ENCODE measurements at regions not wholly inside any gene's neighbourhood (a gene's known extent, or its start where the extent isn't known, plus 50 kb on each side); places are given as distances from the start of the nearest gene placed in this dataset.

GRCh38 chr11:28675183-28675582 lies 567.0 kb downstream of the METTL15 start:
- no peak for DNase-seq (ENCODE audit: low spot score)

GRCh38 chr11:28674433-28675103 lies 566.4 kb downstream of the METTL15 start:
- peak; percentile 71 for DNase-seq (ENCODE audit: low spot score)

GRCh38 chr11:28673691-28674432 lies 565.7 kb downstream of the METTL15 start:
- peak; percentile 59 for DNase-seq (ENCODE audit: low spot score)

- no peak for DNase-seq (ENCODE audit: low spot score)
Measured at GRCh38 chr11:28671274-28671673, 563.1 kb downstream of the METTL15 start.

- peak; percentile 22 for DNase-seq (ENCODE audit: low spot score)
Measured at GRCh38 chr11:28666632-28667031, 558.4 kb downstream of the METTL15 start.

- no peak for DNase-seq (ENCODE audit: low spot score)
Measured at GRCh38 chr11:28659716-28660348, 551.6 kb downstream of the METTL15 start.

GRCh38 chr11:28657378-28658030 lies 549.3 kb downstream of the METTL15 start:
- no peak for DNase-seq (ENCODE audit: low spot score)

GRCh38 chr11:28654191-28654590 lies 546.0 kb downstream of the METTL15 start:
- no peak for DNase-seq (ENCODE audit: low spot score)

- DNase-seq (ENCODE audit: low spot score): no peak
Measured at GRCh38 chr11:28649922-28650321, 541.7 kb downstream of the METTL15 start.

- peak; percentile 14 for DNase-seq (ENCODE audit: low spot score)
Measured at GRCh38 chr11:28636566-28636965, 528.4 kb downstream of the METTL15 start.

GRCh38 chr11:28636033-28636432 lies 527.8 kb downstream of the METTL15 start:
- peak; percentile 9 for DNase-seq (ENCODE audit: low spot score)

- DNase-seq (ENCODE audit: low spot score): no peak
Measured at GRCh38 chr11:28632338-28632737, 524.1 kb downstream of the METTL15 start.

GRCh38 chr11:28631148-28631547 lies 523.0 kb downstream of the METTL15 start:
- DNase-seq (ENCODE audit: low spot score): no peak

- no peak for DNase-seq (ENCODE audit: low spot score)
Measured at GRCh38 chr11:28629235-28629634, 521.0 kb downstream of the METTL15 start.

GRCh38 chr11:28628412-28628811 lies 520.2 kb downstream of the METTL15 start:
- DNase-seq (ENCODE audit: low spot score): no peak

- no peak for DNase-seq (ENCODE audit: low spot score)
Measured at GRCh38 chr11:28627690-28628255, 519.6 kb downstream of the METTL15 start.

- no peak for DNase-seq (ENCODE audit: low spot score)
Measured at GRCh38 chr11:28625532-28625931, 517.3 kb downstream of the METTL15 start.

- no peak for DNase-seq (ENCODE audit: low spot score)
Measured at GRCh38 chr11:28621753-28622152, 513.6 kb downstream of the METTL15 start.

- no peak for DNase-seq (ENCODE audit: low spot score)
Measured at GRCh38 chr11:28619846-28620540, 511.8 kb downstream of the METTL15 start.

GRCh38 chr11:28618416-28618815 lies 510.2 kb downstream of the METTL15 start:
- DNase-seq (ENCODE audit: low spot score): no peak

- DNase-seq (ENCODE audit: low spot score): no peak
Measured at GRCh38 chr11:28616160-28616965, 508.2 kb downstream of the METTL15 start.
